Stomach (tissue), 8 donors: ENCODE measurements at regions not wholly inside any gene's neighbourhood (a gene's known extent, or its start where the extent isn't known, plus 50 kb on each side); places are given as distances from the start of the nearest gene placed in this dataset.

Experiments
- DNase-seq, 2 donors: peaks; one replicate each; pipeline versions ENCODE4 v3.0.0 to v3.0.0-alpha.2; 2013 to 2019
- H3K27ac ChIP-seq, 5 donors: fragments of 200-600 bp in 4 of 5; sonication (generic) in 4 of 5; one replicate each; pipeline ENCODE4 v1.5.1; 2013 to 2019; ENCODE audit warnings: mild to moderate bottlenecking in 1 of 5, moderate library complexity in 1 of 5
- H3K27me3 ChIP-seq, 3 donors: fragments of 200-600 bp; sonication (generic); one replicate each; pipeline ENCODE4 v1.5.1; 2017 to 2019; ENCODE audit warnings: mixed run types in 1 of 3
- H3K36me3 ChIP-seq, 4 donors: fragments of 200-600 bp; sonication (generic); 1 replicate in 3 of 4; 2 replicates in 1 of 4; pipeline ENCODE4 v1.5.1; 2016 to 2019
- H3K4me1 ChIP-seq, 4 donors: fragments of 200-600 bp; sonication (generic); one replicate each; pipeline ENCODE4 v1.5.1; 2016 to 2019
- H3K4me3 ChIP-seq, 4 donors: fragments of 200-600 bp; sonication (generic) in 3 of 4; one replicate each; pipeline ENCODE4 v1.5.1; 2016 to 2019; ENCODE audit warnings: mild to moderate bottlenecking in 1 of 4
- H3K9me3 ChIP-seq, 4 donors: fragments of 200-600 bp; sonication (generic); one replicate each; pipeline ENCODE4 v1.5.1; 2016 to 2019
- EP300 ChIP-seq: sonication (generic); formaldehyde crosslinking; IDR thresholded peaks from one replicate; pipeline ENCODE4 v1.6.1; 2017; ENCODE audit warnings: antibody characterized with exemption
- POLR2A ChIP-seq, 4 donors: fragments of 450-650 bp; IDR thresholded peaks; one replicate each; pipeline ENCODE4 v1.6.1; 2016; ENCODE audit warnings: antibody characterized with exemption in 4 of 4, control low read depth in 2 of 4, mild to moderate bottlenecking in 1 of 4, moderate library complexity in 1 of 4
- POLR2AphosphoS5 ChIP-seq, 3 donors: sonication (generic); formaldehyde crosslinking; IDR thresholded peaks; one replicate each; pipeline ENCODE4 v1.6.1; 2016; ENCODE audit warnings: antibody characterized with exemption in 3 of 3
- WGBS, 5 donors: extraction: QIAGEN DNeasy Blood & Tissue Kit in 3 of 5; methylation state at CpG; one replicate each; pipeline versions ENCODE4 v1.1.5 to v1.1.7; 2013 to 2018; 5-methylcytosine and 5-hydroxymethylcytosine counted together
- intact Hi-C: fragments of 100-400 bp; cut with DNase I; formaldehyde crosslinking; loops from one replicate; pipeline ENCODE4 v1.15.1; 2023; ENCODE audit warnings: low total_unique reads
- TF ChIP-seq, protein P1 (sequence below), 7 experiments: fragments of 450-650 bp in 4 of 7; fragments of 200-600 bp in 3 of 7; sonication (generic) in 3 of 7; IDR thresholded peaks; one replicate each; pipeline ENCODE4 v1.5.1; 2016 to 2019; ENCODE audit warnings: antibody characterized with exemption in 7 of 7, control low read depth in 2 of 7, mild to moderate bottlenecking in 1 of 7
- donor health status: healthy with polysubstance abuse.
- donor health status: Bipolar disorder and iron deficiency.
- donor health status: healthy.

DNA sequence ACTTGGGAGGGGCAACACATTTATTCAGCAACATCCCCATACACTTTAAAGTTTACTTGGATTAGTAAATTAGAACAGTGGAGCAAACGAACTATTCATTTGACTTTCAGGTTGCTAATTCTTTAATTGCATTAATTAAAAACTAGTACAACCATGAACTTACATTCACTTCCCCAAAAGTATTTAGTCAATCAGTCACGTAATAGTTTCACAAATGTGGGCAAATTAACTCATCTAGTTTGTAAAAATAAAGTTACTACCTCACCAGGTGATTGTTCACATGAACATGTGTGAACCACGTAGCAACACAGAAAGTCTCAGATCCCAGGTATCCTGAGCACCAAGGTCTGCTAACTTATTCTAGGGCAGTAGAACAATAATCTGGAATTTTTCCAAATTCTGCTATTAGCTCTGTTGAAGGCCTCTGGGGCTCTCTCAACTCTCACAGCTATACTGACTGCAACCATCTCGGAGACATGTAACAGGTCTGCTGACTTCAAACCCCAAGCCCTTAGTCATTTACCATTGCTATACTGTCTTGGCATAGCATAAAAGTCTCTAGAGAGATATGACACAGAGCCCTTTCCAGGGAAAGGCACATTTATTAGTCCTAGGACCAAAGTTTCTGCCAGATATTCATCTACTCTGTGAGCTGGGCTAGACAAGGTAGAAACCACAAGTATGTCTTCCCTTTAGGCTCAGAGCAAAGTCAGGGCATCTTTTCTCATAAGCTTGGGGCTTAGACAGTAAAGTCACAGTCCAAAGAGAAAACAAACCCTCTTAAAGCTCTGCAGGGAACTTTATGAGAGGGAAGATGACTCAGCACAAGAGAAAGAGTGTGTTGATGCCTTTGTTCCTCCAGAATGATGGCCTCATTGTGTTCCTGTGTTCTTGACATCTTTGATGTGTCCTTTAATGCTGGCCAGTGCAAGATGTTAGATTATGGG lies 50.9 kb upstream of the CCDC28A start:
- WGBS, 5 donors = 67 to 75% (median 70%) methylated on average over 4 of the region's 4 CpGs
- no peak for DNase-seq
- Histone ChIP-seq H3K27ac (no peak overlapping the region), H3K4me3 (no peak overlapping the region), H3K4me1 (peaks cover 7 to 19% (median 18%) of the 10 kb centered on the region in 4 donors), H3K9me3 (no peaks in the 10 kb centered on the region), H3K27me3 (no peaks in the 10 kb centered on the region), H3K36me3 (no peaks in the 10 kb centered on the region)
- intact Hi-C loops = no loop called here
- TF ChIP-seq POLR2AphosphoS5 (IDR thresholded peaks at IDR 0.05) (no peak), EP300 (no peak), POLR2A (IDR thresholded peaks at IDR 0.05) (no peak)
- TF ChIP-seq, protein P1, sequence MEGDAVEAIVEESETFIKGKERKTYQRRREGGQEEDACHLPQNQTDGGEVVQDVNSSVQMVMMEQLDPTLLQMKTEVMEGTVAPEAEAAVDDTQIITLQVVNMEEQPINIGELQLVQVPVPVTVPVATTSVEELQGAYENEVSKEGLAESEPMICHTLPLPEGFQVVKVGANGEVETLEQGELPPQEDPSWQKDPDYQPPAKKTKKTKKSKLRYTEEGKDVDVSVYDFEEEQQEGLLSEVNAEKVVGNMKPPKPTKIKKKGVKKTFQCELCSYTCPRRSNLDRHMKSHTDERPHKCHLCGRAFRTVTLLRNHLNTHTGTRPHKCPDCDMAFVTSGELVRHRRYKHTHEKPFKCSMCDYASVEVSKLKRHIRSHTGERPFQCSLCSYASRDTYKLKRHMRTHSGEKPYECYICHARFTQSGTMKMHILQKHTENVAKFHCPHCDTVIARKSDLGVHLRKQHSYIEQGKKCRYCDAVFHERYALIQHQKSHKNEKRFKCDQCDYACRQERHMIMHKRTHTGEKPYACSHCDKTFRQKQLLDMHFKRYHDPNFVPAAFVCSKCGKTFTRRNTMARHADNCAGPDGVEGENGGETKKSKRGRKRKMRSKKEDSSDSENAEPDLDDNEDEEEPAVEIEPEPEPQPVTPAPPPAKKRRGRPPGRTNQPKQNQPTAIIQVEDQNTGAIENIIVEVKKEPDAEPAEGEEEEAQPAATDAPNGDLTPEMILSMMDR (IDR thresholded peaks at IDR 0.05) = no peak
